ENCODE measurements at regions not wholly inside any gene's neighbourhood (a gene's known extent, or its start where the extent isn't known, plus 50 kb on each side); places are given as distances from the start of the nearest gene placed in this dataset.

GRCh38 chr16:87231295-87231694, 85.9 kb downstream of the C16orf95 start:
- TF ChIP-seq GATA2 (IDR thresholded peaks at IDR 0.05; ENCODE audit: low read depth, low read length) (no peak), GATA3 (IDR thresholded peaks at IDR 0.05; ENCODE audit: low read depth, low read length) (no peak)
